PC-9 (cell line): ENCODE measurements at regions not wholly inside any gene's neighbourhood (a gene's known extent, or its start where the extent isn't known, plus 50 kb on each side); places are given as distances from the start of the nearest gene placed in this dataset.

Source experiments
- EZH2 ChIP-seq: fragments of 200-600 bp; sonication (generic); IDR thresholded peaks from 2 replicates; pipeline ENCODE4 v1.8.0; 2017; ENCODE audit warnings: antibody characterized with exemption, low read depth
- TF ChIP-seq, protein P1 (sequence below): fragments of 200-600 bp; sonication (generic); conservative IDR thresholded peaks from 2 replicates; pipeline ENCODE4 v1.6.1; 2017; ENCODE audit warnings: mixed run types, antibody characterized with exemption, mild to moderate bottlenecking, moderate library complexity

DNA sequence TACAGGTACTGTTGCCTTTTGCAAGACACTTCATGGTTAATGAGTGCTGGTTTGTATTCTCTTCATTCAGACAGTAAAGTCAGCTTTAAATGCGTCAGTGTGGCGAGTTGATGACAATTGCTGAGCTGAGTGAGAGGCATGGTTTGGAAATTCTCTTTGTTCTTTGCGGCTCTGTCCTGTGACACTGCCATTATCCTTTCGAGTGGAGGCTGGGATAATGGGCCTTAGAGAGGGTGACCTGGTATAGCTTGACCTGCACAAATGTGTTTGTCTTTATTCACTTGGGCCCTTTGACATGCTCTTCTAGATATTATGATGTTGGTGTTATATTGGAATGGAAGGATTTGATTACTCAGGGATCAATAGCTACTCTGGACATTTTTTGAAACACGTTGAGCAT is 208.5 kb upstream of the FAT1 start:
- TF ChIP-seq, protein P1, sequence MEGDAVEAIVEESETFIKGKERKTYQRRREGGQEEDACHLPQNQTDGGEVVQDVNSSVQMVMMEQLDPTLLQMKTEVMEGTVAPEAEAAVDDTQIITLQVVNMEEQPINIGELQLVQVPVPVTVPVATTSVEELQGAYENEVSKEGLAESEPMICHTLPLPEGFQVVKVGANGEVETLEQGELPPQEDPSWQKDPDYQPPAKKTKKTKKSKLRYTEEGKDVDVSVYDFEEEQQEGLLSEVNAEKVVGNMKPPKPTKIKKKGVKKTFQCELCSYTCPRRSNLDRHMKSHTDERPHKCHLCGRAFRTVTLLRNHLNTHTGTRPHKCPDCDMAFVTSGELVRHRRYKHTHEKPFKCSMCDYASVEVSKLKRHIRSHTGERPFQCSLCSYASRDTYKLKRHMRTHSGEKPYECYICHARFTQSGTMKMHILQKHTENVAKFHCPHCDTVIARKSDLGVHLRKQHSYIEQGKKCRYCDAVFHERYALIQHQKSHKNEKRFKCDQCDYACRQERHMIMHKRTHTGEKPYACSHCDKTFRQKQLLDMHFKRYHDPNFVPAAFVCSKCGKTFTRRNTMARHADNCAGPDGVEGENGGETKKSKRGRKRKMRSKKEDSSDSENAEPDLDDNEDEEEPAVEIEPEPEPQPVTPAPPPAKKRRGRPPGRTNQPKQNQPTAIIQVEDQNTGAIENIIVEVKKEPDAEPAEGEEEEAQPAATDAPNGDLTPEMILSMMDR: no peak
- TF ChIP-seq EZH2: no peak
